HepG2 (cell line): ENCODE measurements at regions not wholly inside any gene's neighbourhood (a gene's known extent, or its start where the extent isn't known, plus 50 kb on each side); places are given as distances from the start of the nearest gene placed in this dataset.

Experiments used
- EEA1 ChIP-seq: sonication (generic); formaldehyde crosslinking; IDR thresholded peaks from 2 replicates; pipeline ENCODE4 v1.5.1; 2020; ENCODE audit warnings: mild to moderate bottlenecking, missing genetic modification reagents, borderline replicate concordance
- GABPA ChIP-seq, 2 experiments: IDR thresholded peaks; 2 replicates each; pipeline ENCODE4 v1.6.1; 2011 to 2016; ENCODE audit warnings: low read depth in 2 of 2, low read length in 1 of 2, missing biosample characterization in 1 of 2, missing genetic modification characterization in 1 of 2
- IRF1 ChIP-seq: sonication (generic); formaldehyde crosslinking; IDR thresholded peaks from 2 replicates; pipeline ENCODE4 v1.4.0; 2020; ENCODE audit warnings: low read depth, mild to moderate bottlenecking, missing genetic modification reagents
- JUN ChIP-seq: sonication (generic); formaldehyde crosslinking; IDR thresholded peaks from 2 replicates; pipeline ENCODE4 v1.4.0; 2020; ENCODE audit warnings: mild to moderate bottlenecking, missing genetic modification reagents
- MAX ChIP-seq: IDR thresholded peaks from 2 replicates; pipeline ENCODE4 v1.6.1; 2012; ENCODE audit warnings: inconsistent platforms
- NCOA2 ChIP-seq: sonication (generic); formaldehyde crosslinking; IDR thresholded peaks from 2 replicates; pipeline ENCODE4 v1.8.0; 2022; ENCODE audit warnings: inconsistent platforms
- TCF12 ChIP-seq, 2 experiments: fragments of 450-650 bp in 1 of 2; sonication (generic) in 1 of 2; formaldehyde crosslinking in 1 of 2; IDR thresholded peaks; 2 replicates each; pipeline versions ENCODE4 v1.6.1 to v1.8.0; 2017 to 2022; ENCODE audit warnings: antibody characterized with exemption in 1 of 2, mild to moderate bottlenecking in 1 of 2, missing genetic modification reagents in 1 of 2, moderate library complexity in 1 of 2
- ZNF24 ChIP-seq: fragments of 450-650 bp; IDR thresholded peaks from 2 replicates; pipeline ENCODE4 v1.6.1; 2017; ENCODE audit warnings: antibody characterized with exemption, mild to moderate bottlenecking
- ZNF274 ChIP-seq: sonication (generic); formaldehyde crosslinking; IDR thresholded peaks from 2 replicates; pipeline ENCODE4 v1.5.1; 2020; ENCODE audit warnings: mild to moderate bottlenecking, missing genetic modification reagents
- TF ChIP-seq, protein P1 (sequence below): IDR thresholded peaks from 2 replicates; pipeline ENCODE4 v1.6.1; 2016; ENCODE audit warnings: missing compliant biosample characterization, missing genetic modification reagents, borderline replicate concordance

- TF ChIP-seq, protein P1, sequence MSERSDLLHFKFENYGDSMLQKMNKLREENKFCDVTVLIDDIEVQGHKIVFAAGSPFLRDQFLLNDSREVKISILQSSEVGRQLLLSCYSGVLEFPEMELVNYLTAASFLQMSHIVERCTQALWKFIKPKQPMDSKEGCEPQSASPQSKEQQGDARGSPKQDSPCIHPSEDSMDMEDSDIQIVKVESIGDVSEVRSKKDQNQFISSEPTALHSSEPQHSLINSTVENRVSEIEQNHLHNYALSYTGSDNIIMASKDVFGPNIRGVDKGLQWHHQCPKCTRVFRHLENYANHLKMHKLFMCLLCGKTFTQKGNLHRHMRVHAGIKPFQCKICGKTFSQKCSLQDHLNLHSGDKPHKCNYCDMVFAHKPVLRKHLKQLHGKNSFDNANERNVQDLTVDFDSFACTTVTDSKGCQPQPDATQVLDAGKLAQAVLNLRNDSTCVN (CRISPR knock-in tag): no peak
- TF ChIP-seq NCOA2 (no peak), IRF1 (CRISPR knock-in tag) (no peak), GABPA (IDR thresholded peaks at IDR 0.05; ENCODE audit: low read depth, low read length) (no peak), GABPA (CRISPR knock-in tag; IDR thresholded peaks at IDR 0.05; ENCODE audit: low read depth) (no peak), EEA1 (CRISPR knock-in tag) (no peak), ZNF24 (no peak), ZNF274 (no peak), TCF12 (IDR thresholded peaks at IDR 0.05) (no peak), TCF12 (CRISPR knock-in tag; IDR thresholded peaks at IDR 0.05) (no peak), MAX (no peak), JUN (no peak)
Measured at GRCh38 chr5:6903934-6904333, 190.7 kb downstream of the TENT4A start.
